Lung (tissue), 11 donors: ENCODE measurements at regions not wholly inside any gene's neighbourhood (a gene's known extent, or its start where the extent isn't known, plus 50 kb on each side); places are given as distances from the start of the nearest gene placed in this dataset.
"Not testable (repeated sequence)": the region's sequence is repeated elsewhere in the genome, so short reads cannot be mapped to it uniquely, and the experiment has no call there.

ENCODE experiments used
- ATAC-seq: fragments of 200-7000 bp; cut with Tn5 transposase; one replicate; pipeline ENCODE4 v1.9.1; 2020; ENCODE audit warnings: moderate number of reproducible peaks; ENCODE audit not compliant: insufficient read depth, low FRiP score
- DNase-seq, 3 donors: peaks; one replicate each; pipeline ENCODE4 v3.0.0-alpha.2; 2013 to 2017
- H3K27ac ChIP-seq, 2 donors: one replicate each; pipeline ENCODE4 v1.5.1; 2013; ENCODE audit warnings: mild to moderate bottlenecking in 2 of 2, moderate library complexity in 2 of 2, control low read depth in 1 of 2, inconsistent platforms in 1 of 2, low read depth in 1 of 2, low read length in 1 of 2
- H3K27me3 ChIP-seq, 3 donors: one replicate each; pipeline ENCODE4 v1.5.1; 2013; ENCODE audit warnings: low read length in 2 of 3; ENCODE audit not compliant: control insufficient read depth in 3 of 3, insufficient read depth in 3 of 3
- H3K36me3 ChIP-seq, 4 donors: one replicate each; pipeline ENCODE4 v1.5.1; 2013; ENCODE audit warnings: low read length in 4 of 4, mild to moderate bottlenecking in 1 of 4, moderate library complexity in 1 of 4; ENCODE audit not compliant: control insufficient read depth in 4 of 4, insufficient read depth in 4 of 4
- H3K4me1 ChIP-seq, 5 donors: one replicate each; pipeline ENCODE4 v1.5.1; 2013; ENCODE audit warnings: low read length in 5 of 5, mild to moderate bottlenecking in 2 of 5, moderate library complexity in 1 of 5; ENCODE audit not compliant: control insufficient read depth in 5 of 5, insufficient read depth in 5 of 5
- H3K4me3 ChIP-seq: one replicate; pipeline ENCODE4 v1.5.1; 2013; ENCODE audit warnings: mild to moderate bottlenecking, control low read depth, moderate library complexity
- H3K9ac ChIP-seq, 2 donors: one replicate each; pipeline ENCODE4 v1.5.1; 2013; ENCODE audit warnings: low read length in 2 of 2, control low read depth in 1 of 2; ENCODE audit not compliant: insufficient read depth in 1 of 2
- H3K9me3 ChIP-seq, 4 donors: one replicate each; pipeline ENCODE4 v1.5.1; 2013; ENCODE audit warnings: low read length in 3 of 4, mild to moderate bottlenecking in 1 of 4, moderate library complexity in 1 of 4; ENCODE audit not compliant: control insufficient read depth in 4 of 4, insufficient read depth in 3 of 4
- WGBS, 2 donors: extraction: QIAGEN DNeasy Blood & Tissue Kit; methylation state at CpG; one replicate each; pipeline ENCODE4 v1.1.7; 2013; 5-methylcytosine and 5-hydroxymethylcytosine counted together
- TF ChIP-seq, protein P1 (sequence below): IDR thresholded peaks from 2 replicates; pipeline ENCODE4 v1.5.1; 2012; ENCODE audit warnings: mild to moderate bottlenecking; ENCODE audit errors: control extremely low read depth, extremely low read depth
- donor health status: control.
- donor health status: control.
- donor health status: Bipolar disorder and iron deficiency.
- donor health status: healthy.
- donor health status: DM: yes; HTN: yes; CAD: no.

DNA sequence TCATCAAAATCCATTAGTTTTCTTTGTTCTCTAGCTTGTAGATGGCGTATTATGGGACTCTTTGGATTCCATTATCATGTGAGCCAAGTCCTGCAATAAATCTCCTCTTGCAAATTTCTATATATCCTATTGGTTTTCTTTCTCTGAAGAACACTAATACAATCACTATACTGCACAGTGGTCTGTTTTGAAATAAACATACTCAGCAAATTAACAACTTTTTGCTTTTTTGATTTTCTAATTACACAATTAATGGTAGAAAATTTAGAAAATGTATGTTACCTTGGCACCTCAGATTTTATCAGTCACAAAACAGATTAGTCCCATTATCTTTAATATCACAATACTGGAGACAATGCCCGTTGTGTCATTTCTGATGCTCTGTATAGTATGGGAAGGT is 513.2 kb upstream of the MIS18BP1 start:
- Histone ChIP-seq H3K27me3 (no peaks in the 10 kb centered on the region), H3K36me3 (no peaks in the 10 kb centered on the region), H3K9ac (no peak overlapping the region), H3K4me3 (no peak overlapping the region), H3K4me1 (no peaks in the 10 kb centered on the region), H3K9me3 (no peaks in the 10 kb centered on the region), H3K27ac (no peak overlapping the region)
- ATAC-seq, result no peak
- DNase-seq, result no peak
- TF ChIP-seq, protein P1, sequence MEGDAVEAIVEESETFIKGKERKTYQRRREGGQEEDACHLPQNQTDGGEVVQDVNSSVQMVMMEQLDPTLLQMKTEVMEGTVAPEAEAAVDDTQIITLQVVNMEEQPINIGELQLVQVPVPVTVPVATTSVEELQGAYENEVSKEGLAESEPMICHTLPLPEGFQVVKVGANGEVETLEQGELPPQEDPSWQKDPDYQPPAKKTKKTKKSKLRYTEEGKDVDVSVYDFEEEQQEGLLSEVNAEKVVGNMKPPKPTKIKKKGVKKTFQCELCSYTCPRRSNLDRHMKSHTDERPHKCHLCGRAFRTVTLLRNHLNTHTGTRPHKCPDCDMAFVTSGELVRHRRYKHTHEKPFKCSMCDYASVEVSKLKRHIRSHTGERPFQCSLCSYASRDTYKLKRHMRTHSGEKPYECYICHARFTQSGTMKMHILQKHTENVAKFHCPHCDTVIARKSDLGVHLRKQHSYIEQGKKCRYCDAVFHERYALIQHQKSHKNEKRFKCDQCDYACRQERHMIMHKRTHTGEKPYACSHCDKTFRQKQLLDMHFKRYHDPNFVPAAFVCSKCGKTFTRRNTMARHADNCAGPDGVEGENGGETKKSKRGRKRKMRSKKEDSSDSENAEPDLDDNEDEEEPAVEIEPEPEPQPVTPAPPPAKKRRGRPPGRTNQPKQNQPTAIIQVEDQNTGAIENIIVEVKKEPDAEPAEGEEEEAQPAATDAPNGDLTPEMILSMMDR, result no peak
- 89 to 92% methylated on average over 2 of the region's 2 CpGs for WGBS, 2 donors

DNA sequence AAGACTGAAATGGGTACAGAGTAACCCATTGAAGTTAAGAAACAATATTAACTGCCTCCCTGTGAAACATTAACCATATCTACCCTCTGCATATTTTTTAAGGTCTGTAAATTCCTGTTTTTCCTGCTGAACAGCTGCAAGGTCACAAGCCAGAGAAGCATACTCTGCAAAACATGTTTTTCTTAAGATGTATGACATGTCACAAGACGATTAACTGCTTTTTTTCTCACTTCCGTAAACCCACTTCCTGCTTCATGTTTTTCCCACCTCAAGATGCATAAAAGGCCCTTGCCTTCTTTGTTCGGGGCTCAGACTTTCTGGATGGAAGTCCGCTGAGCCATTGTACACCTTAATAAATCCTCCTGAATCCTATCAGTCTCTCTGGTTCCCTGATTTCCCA is 504.7 kb upstream of the MIS18BP1 start:
- no peak overlapping the region for H3K27ac ChIP-seq
- no peak overlapping the region for H3K4me3 ChIP-seq
- ATAC-seq, result no peak
- TF ChIP-seq, protein P1, result no peak
- H3K27me3 ChIP-seq, result no peaks in the 10 kb centered on the region
- H3K36me3 ChIP-seq, result no peaks in the 10 kb centered on the region
- 52 to 62% methylated on average over 4 of the region's 4 CpGs for WGBS, 2 donors
- no peaks in the 10 kb centered on the region for H3K4me1 ChIP-seq
- DNase-seq, result no peak
- H3K9ac ChIP-seq, result no peak overlapping the region
- peaks cover 0 to 7% (median 2%) of the 10 kb centered on the region in 4 donors for H3K9me3 ChIP-seq

DNA sequence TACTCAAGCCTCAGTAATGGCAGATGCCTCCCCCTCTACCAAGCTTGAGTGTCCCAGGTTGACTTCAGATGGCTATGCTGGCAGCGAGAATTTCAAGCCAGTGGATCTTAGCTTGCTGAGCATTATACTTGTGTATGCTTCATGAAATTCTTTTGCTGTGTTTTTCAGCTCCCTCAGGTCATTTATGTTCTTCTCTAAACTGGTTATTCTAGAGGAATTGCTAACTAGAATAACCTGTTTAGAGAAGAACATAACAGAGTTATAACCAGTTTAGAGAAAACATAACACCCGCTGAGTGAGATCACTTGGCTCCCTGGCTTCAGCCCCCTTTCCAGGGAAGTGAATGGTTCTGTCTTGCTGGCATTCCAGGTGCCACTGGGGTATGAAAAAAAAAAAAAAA is 503.4 kb upstream of the MIS18BP1 start:
- 73 to 94% methylated on average over 2 of the region's 2 CpGs for WGBS, 2 donors
- DNase-seq, H3K27ac ChIP-seq, H3K4me3 ChIP-seq, H3K36me3 ChIP-seq, H3K27me3 ChIP-seq, H3K9me3 ChIP-seq, H3K9ac ChIP-seq, H3K4me1 ChIP-seq, ATAC-seq: not testable (repeated sequence)

DNA sequence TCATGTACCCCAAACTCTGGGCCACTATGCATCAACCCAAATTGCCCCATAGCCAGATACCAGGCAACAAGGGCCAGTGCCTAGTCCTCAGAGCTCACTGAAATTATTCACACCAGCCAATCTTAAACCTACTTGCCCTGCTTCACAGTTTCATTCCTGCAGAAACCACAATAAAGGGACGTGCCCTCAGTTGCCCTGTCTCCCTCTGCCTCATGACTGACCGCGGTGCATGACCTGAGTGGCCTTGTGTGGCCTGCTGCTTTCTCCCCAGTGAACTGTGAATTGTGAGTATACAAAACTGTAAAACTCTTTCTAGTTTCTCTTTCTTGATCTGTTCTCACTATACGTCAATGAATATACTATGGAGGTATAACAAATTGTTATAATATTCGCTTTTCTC is 490.9 kb upstream of the MIS18BP1 start:
- TF ChIP-seq, protein P1, result no peak
- Histone ChIP-seq H3K9ac (no peak overlapping the region), H3K4me1 (no peaks in the 10 kb centered on the region), H3K36me3 (no peaks in the 10 kb centered on the region), H3K9me3 (peaks cover 0 to 4% (median 0%) of the 10 kb centered on the region in 4 donors), H3K27ac (no peak overlapping the region), H3K4me3 (no peak overlapping the region), H3K27me3 (no peaks in the 10 kb centered on the region)
- ATAC-seq (no peak), DNase-seq (no peak)
- WGBS, 2 donors, result 85 to 87% methylated on average over 5 of the region's 5 CpGs
